Stimulated activated CD4-positive, alpha-beta T cell treated with anti-CD3 and anti-CD28 coated beads, Interleukin-1b, Interleukin-23, amount 100 ng/mL, for 48 hours (primary cell): ENCODE measurements at regions not wholly inside any gene's neighbourhood (a gene's known extent, or its start where the extent isn't known, plus 50 kb on each side); places are given as distances from the start of the nearest gene placed in this dataset.

Source experiments
- DNase-seq: peaks from one replicate; pipeline ENCODE4 v3.0.0-alpha.2; 2020

DNA sequence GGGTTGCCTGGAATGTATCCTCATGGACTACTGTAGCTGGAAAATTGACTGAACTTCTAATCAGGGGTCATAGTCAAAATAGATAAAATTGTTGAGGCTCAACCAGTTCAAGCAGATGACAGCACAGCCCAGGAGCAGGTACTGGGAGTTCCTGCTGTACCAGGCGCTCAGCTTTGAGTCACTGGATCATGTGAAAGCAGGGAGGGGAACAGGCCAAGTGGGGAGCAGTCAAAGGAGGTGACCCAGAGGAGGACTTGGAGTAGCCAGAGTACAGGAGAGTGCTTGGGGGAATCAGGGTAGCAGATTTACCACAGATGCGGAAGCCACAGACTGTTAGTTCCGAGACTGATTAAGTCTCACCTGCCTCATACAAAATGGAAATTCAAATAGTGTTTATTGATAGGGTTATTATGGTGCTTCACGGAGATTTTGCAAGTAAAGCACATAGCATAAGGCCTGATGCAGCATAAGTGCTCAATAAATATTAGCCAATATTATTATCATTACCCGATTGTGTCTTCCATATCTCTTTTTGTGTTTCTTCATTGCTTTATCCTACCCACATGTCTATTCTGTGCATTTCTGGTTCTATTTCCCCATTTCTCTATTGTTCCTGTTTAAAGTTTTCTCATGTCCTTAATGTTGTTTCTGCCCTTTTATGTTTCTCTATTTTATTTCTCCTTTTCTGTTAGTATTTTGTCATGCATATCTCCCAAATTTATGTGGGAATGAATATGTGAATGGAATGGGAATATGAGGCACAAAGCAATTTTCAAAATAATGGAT, 369.2 kb upstream of the MCTP2 start:
- DNase-seq = no peak

- no peak for DNase-seq
These were observed 369.9 kb upstream of the MCTP2 start for GRCh38 chr15:93861413-93861812.

GRCh38 chr15:93860701-93861100, 370.7 kb upstream of the MCTP2 start:
- DNase-seq = no peak

DNA sequence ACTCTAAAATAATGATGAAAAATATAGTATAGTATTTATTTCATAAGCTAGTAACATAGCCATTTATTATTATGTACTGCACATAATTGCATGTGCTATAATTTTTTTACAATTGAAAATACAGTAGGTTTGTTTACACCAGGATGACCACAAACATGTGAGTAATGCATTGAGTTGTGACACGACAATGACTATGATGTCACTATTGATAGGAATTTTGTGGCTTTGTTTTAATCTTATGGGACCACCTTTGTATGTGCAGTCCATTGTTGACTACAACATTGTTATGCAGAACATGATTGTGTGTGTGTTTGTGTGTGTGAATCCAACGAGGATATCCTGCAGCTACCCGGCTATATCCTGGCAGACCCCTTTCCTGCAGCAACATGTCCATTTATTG, 372.2 kb upstream of the MCTP2 start:
- no peak for DNase-seq

DNA sequence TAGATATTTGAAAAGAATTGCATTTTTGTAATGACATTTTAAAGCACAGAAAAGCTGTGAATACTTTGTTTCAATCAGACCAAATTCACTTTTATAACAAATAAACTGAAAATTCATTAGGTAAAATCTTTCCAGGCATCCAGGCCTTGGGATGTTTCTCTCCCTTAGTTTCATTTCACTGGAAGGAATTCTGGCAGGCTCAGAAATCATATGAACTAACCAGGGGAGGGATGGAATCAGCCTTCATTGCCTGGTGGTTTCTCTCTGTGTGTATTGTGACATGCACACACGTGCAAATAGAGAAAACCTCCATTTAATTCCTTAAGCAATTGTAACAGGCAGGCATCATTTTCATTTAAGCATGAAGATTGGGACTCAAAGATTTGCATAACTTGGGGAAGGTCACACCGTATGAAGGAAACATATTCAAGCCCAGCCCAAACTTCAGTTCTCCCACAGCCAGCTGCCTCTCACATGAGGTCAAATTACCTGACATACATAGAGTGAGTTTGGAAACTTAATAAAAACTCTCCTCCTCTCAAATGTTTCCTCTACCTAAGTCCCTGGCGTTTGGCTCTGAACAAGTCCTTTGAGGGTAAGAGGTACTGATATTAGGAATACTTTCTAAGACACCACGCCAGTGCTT, 376.1 kb upstream of the MCTP2 start:
- no peak for DNase-seq

DNA sequence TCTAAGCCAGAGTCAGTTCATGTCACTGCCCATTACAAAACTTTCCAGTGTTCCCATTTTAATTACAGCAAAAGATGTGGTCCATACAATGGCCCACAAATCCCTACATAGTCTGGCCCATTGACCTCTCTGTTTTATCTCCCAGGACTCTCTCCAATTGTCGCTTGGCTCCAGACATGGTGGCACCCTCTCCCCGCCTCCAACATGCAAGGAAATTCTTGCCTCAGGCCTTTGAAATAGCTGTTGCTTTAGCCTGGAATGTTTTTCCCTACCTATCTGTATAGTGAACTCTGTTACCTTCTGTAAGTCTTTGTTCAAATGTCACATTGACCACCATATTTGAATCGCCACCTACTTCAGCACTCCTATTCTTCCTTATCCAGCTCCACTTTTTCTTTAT, 377.3 kb upstream of the MCTP2 start:
- no peak for DNase-seq

GRCh38 chr15:93852761-93853160, 378.6 kb upstream of the MCTP2 start:
- DNase-seq = no peak

DNA sequence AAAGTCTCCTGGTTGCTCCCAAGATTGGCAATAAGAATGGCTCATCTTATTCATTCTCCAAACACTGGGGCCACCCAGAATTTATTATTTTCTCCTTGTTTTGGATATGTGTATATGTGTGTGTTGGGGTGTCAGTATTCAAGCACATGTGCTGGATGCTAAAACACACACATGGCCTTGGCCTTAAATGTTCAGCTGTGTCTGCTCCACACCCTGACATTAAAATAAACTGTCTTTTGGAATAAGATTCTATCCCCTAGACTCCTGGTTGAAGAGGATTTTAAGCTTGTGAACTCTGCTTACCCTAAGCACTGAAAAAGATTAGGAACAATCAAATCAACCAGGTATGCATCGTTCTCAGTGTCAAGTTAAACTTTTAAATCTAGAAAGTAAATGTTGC, 382.9 kb upstream of the MCTP2 start:
- DNase-seq = no peak

DNA sequence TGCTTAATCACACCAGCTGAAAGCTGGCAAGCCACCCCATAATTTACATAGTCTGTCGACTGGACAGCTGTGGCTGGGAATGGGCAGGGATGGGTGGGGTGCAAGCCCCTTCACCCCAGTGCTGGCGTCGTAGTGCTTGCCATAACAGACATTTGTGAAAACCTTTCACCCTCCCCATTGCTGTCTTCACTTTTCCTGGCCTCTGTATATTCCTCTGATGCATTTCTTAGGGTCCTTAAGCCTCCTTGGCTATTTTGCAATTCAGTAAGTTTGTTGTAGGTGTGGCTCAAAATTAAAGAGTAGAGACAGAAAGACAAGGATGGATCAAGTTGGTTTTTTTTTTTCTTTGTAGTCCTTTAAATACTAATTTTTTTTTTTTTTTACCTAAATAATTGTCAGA, 383.3 kb upstream of the MCTP2 start:
- DNase-seq = no peak

GRCh38 chr15:93846148-93846547, 385.2 kb upstream of the MCTP2 start:
- DNase-seq = no peak

- DNase-seq = no peak
These were observed 393.9 kb upstream of the MCTP2 start for GRCh38 chr15:93837450-93837849.

DNA sequence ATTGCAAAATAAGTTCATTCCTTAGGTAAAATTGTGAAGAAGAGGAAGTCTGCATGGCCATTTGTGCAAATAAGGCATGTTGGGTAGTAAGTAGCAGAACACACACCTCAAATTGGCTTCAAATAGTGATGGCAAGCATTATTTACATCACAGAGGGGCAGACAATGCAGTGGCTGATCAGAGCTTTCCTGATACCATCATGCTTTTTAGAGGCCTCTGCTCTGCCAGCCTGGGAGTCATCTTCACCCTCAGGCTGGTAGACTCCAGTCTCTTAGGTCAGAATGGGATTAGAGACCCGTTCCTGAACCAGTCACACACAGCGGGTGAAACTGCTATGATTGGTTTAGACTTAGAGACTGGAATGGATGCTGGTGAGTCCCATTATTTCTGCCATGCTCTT, 396.0 kb upstream of the MCTP2 start:
- no peak for DNase-seq

- no peak for DNase-seq
These were observed 399.7 kb upstream of the MCTP2 start for GRCh38 chr15:93831641-93832040.

DNA sequence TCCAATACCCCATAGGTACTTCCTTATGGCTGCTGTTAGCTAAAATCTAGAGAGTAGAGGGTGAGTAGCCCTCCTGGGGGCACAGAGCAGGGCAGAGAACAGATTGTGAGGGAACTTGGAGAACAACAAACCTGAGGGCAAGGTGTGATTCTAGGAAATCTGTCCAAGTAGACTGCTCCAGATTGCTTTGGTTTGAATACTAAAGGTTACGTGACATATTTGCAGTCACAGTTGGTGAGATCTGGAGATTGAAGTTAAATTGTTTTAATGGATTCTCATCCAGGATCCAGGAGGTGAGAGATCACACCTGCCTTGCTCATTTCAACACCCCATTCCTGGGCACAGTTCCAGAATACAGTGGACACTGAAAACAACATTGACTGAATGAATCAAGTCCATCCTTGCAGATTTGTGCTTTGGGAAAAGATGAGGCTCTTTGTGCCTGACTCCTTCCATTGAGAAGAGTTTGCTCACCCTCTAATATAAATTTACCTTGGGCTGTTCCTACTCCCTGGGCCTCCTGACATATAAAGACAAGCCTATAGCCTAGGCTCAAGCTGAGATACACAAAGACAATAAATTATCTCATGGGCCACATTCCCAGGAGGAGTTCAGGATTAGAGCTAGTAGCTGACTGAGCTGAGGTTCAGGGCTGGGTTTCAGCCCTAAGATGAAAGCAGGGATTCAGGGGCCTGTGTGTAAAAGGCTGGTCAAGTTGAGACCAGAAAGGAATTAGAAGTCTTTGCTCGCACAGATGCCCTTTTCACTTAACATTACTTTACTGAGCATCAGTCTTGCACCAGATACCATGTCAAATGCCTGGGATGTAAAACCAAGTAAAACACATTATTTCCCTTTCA, 400.9 kb upstream of the MCTP2 start:
- DNase-seq = no peak

GRCh38 chr15:93829115-93829870, 402.1 kb upstream of the MCTP2 start:
- DNase-seq = no peak

- no peak for DNase-seq
These were observed 404.6 kb upstream of the MCTP2 start for GRCh38 chr15:93826790-93827189.

GRCh38 chr15:93826293-93826692, 405.1 kb upstream of the MCTP2 start:
- DNase-seq = no peak

DNA sequence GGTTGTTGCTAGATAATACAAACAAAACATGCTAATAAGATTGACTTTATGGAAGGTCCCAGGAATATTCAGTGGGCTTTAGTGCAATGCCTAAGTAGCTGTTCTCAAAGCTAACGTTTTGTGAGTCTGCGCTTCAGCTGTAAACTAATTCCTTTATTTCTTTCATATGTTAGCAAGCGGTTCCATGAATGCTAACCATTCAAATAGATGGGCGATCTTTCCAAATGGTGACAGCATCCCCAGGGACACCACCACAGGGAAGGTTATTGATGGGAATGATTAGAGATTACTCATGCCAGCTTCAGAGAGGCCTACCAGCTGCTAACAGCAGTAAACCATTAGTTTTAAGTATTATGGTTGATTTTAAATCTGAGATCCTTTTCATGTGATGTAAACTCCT, 405.7 kb upstream of the MCTP2 start:
- DNase-seq = no peak

- DNase-seq = no peak
These were observed 407.1 kb upstream of the MCTP2 start for GRCh38 chr15:93823971-93824913.

GRCh38 chr15:93820566-93820965, 410.8 kb upstream of the MCTP2 start:
- DNase-seq = no peak

DNA sequence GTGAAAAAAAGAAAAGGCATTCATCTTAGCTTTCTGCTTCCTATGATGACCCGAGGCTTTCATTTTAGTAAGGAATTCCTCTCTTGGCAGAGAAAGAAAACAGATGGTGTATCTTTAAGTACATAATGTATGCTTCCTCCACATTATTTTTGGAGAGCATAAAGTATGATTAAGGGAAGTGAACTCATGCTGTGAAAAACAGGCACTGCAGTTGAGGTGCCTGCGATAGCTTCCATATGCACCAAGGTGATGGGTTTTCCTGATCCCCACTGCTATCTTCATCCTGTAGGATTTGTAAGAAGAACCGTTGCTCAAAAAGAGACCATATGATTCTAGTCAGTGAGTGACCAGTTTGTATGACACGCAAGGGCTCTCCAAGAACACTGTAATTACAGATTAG, 411.5 kb upstream of the MCTP2 start:
- no peak for DNase-seq

GRCh38 chr15:93816815-93817214, 414.5 kb upstream of the MCTP2 start:
- no peak for DNase-seq
